GM12872 (cell line): ENCODE measurements at regions not wholly inside any gene's neighbourhood (a gene's known extent, or its start where the extent isn't known, plus 50 kb on each side); places are given as distances from the start of the nearest gene placed in this dataset.

Experiments used
- CTCF ChIP-seq: IDR thresholded peaks from 3 replicates; pipeline ENCODE4 v1.5.1; 2011; ENCODE audit warnings: low read depth, mild to moderate bottlenecking, low read length, moderate library complexity; ENCODE audit not compliant: insufficient read depth

GRCh38 chr12:127654383-127654985 is 612.5 kb upstream of the TMEM132C start:
- no peak for TF ChIP-seq CTCF

- no peak for TF ChIP-seq CTCF
These were observed 611.3 kb upstream of the TMEM132C start for GRCh38 chr12:127655691-127656090.

GRCh38 chr12:127656266-127656665 is 610.7 kb upstream of the TMEM132C start:
- TF ChIP-seq CTCF: no peak

- TF ChIP-seq CTCF: no peak
These were observed 609.9 kb upstream of the TMEM132C start for GRCh38 chr12:127657036-127657435.

- TF ChIP-seq CTCF: no peak
These were observed 606.0 kb upstream of the TMEM132C start for GRCh38 chr12:127660961-127661360.

GRCh38 chr12:127663716-127664115 is 603.3 kb upstream of the TMEM132C start:
- TF ChIP-seq CTCF: no peak

GRCh38 chr12:127664901-127665300 is 602.1 kb upstream of the TMEM132C start:
- TF ChIP-seq CTCF: no peak
